IPS-NIHi11 (cell line): ENCODE measurements at regions not wholly inside any gene's neighbourhood (a gene's known extent, or its start where the extent isn't known, plus 50 kb on each side); places are given as distances from the start of the nearest gene placed in this dataset.

Source experiments
- DNase-seq: peaks from one replicate; pipeline ENCODE4 v3.0.0; 2012; ENCODE audit warnings: mixed read lengths, low spot score

DNA sequence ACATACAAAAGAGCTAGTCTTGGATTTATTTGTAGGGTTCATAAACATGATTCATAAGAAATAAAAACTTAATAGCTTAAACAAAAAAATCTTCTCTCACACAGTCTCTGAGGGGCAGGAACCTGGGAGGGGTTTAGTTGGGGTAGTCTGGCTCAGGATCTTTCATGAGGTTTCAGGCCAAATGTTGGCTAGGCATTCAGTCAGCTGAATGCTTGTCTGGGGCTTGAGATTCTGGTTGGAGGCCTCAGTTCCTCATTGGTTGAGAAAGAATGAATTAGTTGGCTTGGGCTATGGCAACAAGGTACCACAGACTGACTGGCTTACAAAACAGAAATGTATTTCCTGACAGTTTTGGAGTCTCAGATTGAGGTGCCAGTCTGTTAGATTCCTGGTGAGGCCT, 74.3 kb downstream of the ANKRD7 start:
- DNase-seq = no peak

DNA sequence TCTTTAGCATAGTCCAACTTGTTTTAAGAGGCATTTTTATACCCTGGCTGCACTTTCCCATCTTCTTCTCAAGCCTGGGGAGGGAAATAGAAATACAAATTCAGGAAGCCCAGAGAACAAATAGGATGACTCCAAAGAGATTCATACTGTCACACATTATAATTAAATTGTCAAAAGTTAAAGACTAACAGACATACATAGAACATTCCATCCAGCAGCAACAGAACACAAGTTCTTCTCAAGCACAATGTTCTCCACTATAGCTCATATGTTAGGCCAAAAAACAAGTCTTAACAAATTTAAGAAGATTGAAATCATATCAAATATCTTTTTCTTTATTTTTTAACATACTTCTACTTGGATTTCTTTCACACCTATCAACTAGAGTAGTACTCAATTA, 75.7 kb downstream of the ANKRD7 start:
- DNase-seq = no peak

DNA sequence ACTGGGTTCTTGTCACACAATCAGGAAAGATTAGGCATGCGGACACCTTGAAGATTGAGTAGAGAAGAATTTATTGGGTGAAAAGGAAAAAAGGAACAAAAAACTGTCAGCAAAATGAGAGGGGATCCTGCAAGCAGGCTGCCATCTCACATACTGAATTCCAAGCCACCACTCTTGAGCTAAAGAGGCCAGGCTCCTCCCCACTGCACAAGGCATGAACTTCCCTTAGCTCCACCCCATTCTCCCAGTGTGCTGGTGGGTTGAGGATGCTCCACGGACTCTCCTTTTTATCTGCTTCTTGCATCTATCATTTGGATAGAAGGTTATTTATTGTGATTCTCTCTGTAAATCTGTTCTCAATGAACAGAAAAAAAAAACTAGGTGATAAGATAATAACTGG, 79.6 kb downstream of the ANKRD7 start:
- no peak for DNase-seq

DNA sequence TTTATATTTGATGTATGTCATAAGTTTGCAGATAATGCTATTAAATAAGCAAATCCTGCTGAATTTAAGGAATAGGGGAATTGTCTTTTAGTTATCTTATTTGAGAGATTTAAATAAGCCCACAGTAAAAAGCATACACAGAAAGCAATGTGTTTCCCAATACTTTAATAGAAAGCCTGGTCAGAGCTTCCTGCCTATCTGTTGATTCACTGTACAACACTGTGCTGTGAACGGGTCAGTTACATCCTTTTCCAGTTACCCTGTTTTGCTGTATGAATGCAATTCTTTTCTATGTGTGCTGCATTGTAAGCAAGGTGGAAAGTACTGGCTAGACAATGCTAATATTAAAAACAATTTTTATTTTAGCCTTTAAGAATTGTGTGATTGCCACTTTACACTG, 81.2 kb downstream of the ANKRD7 start:
- no peak for DNase-seq

DNA sequence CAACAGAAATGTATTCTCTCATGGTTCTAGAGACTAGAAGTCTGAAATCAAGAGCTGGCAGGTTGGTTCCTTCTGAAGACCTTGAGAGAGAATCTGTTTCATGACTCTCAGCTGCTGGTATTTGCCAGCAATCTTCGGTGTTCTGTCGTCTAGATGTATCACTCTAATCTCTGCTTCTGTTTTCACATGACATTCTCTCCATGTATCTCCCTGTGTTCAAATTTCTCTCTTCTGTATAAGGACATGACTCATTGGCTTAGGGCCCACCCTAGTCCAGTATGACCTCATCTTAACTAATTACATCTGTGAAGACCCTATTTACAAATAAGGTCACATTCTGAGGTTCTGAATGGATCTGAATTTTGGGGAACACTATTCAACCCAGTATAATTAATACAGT, 82.3 kb downstream of the ANKRD7 start:
- DNase-seq = no peak

DNA sequence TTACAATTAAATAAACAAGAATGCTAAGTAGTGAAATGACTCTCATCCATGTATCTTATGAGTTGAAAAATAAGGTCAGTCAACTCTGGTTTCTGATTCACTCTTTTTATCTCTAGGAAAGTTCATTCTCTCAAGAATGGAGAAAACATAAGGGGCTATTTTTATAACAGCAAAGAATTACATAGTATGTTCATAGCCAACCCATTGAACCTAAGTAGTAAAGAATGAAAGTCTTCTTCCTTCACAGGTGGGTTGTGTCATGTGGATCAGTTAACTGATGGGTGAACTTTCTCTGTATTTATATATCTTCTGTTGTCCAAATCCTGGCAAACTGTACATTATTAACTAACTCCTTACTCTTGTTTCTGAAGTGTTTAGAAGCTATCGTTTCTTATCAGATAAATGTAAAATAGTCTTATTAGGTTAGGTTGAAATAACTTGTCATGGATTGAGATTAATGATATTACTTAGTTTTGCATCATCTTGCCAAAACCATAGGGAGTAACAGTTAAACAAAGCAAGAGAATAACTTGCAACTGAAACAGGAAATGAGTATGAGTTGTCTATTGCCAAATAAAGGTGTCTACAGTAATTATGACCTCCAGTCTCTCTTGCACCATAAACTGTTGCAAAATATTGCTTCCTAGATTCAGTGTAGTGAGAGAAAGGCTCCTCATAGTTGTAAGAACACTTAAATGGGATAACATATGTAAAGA, 86.8 kb downstream of the ANKRD7 start:
- no peak for DNase-seq

DNA sequence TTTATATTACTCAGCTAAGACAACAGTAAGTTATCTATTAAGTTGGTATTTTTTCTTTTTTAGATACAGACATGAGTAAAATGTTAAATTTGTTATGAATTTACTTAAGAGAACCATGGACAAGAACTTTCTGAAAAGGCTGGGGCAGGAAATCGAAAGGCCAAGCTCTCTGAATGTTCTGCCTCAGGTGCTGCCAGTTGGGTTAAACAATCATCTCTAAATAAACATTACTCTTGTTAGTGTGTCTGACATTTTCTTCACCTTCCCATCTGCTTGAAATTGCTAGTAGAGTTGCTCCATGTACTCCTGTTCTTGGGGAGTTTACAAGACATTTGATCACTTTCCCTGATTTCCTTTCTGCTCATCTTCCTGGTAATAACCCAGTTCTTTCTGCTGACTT, 87.5 kb downstream of the ANKRD7 start:
- DNase-seq = no peak

DNA sequence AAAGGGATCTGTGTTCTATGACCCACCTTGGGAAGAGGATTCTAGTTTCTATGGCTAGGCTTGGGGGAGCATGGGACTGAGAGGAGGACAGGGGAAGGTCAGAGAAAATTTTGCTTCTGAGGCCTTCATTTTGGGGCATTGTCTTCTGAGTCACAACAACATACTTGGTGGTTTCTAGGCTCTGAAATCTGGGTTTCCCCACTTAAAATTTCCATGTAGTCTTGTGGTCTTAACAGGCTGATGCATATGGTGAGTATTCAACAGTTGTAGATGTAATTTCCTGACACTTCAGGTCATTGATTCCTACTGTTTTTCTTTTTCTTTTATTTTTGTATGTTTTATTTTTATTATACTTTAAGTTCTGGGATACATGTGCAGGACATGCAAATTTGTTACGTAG, 88.5 kb downstream of the ANKRD7 start:
- no peak for DNase-seq

DNA sequence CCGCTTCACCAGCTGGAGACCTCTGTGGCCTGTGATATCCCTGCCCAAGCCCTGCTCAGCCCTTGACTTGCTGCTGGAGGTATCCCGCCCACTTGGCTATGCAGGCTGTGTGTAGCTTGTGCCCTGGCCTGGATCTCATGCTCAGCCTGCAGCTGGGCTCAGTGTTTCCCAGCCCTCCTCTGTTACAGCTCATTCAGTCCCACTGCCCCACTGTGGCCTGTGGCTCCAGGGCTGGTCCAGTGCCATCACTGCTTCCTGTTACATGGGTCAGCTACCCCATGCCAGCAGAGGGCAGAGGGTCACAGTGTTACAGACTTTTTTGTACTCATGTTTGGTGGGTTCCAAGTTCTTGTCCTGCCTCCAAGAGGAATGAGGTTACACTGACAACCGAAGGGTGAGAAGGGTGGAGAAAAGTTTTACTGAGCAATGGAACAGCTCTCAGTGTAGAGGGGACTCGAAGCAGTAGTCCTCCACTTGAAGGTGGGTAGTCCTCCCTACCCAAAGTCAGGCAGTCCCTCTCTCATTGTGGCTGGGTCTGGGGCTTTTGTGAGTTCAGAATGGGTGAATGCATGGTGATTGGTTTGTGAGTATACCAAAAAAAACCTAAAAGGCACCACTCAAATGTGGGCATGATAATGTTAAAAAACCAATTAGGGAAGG, 100.4 kb downstream of the ANKRD7 start:
- DNase-seq = no peak

DNA sequence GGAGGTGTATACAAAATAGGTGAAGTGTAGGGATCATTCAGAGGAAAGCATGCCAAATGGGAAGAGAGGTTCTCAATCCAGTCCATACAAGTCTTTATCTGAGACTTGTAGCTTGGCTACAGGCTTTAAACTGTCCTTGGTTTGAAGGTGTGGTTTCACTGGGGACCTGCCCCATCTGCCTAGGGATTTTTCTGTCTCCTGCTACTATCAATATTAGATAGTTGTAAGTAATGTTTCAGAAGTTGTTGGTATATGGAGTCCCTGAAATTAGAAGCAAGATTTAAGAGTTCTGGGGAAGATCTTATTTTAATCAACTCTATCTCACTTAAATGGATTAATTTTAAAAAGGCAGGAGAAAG, 100.9 kb downstream of the ANKRD7 start:
- no peak for DNase-seq

DNA sequence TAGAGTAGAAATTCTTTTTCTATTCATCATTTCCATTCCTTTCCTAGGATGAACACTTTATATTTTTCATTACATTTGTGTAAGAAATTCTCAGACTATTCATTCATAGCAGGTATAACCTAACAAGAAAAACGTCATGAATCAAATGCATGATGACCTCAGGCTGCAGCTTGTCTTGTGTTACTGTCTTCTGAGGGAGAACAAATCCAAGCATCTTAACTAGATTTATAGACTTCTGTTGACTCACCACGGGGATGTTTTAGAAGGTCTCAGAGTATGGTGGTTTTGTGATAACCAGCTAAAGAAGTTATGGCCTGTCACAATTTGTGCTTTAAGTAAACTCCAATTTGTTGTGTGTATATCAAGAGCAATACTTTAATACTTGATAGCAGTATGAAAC, 102.7 kb downstream of the ANKRD7 start:
- no peak for DNase-seq

DNA sequence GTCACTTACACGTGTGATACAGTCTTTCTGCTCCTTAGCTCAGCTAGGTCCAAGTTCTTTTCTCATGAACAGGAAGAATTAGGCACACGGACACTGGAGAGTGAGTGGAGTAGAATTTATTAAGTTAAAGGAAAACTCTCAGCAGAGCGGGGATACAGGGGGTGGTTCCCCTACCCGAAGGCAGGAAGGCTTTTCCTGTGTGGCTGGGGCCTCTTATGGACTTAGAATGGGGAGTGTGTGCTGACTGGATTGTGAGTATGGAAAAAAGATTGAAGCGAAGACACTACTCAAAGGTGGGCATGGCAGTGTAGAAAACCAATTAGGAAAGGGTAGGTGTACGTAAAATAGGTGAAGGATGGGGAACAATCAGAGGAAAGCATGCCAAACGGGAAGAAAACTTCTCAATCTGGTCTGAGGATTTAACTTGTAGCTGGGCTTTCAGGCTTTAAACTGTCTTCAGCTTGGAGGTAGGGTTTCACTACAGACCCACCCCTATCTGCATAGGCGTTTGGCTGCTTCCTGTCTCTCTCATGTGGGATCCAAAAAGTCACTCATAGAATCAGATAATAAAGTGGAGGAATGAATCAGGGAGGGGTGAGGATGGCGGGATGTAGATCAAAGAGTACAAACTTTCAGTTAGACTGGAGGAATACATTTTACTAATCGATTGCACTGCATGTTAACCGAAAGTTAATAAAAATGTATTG, 104.2 kb downstream of the ANKRD7 start:
- no peak for DNase-seq

DNA sequence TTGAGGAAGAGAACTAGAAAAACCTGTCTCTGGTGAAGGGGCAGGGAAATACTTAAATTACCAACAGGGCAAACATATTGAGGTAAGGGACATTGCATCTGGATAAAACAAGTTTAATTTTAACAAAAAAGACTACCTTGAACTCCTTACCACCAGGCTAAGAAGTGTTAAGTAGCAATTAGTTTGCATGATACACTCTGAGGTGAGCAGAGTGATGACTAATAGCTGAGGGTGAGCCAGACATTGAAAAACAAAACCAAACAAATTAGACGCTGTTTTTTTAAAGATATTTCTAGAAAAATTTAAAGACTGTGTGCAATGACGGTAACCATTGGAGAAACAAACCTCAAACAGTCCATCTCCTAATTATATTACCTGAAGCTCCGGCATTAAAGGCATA, 105.9 kb downstream of the ANKRD7 start:
- DNase-seq = no peak

DNA sequence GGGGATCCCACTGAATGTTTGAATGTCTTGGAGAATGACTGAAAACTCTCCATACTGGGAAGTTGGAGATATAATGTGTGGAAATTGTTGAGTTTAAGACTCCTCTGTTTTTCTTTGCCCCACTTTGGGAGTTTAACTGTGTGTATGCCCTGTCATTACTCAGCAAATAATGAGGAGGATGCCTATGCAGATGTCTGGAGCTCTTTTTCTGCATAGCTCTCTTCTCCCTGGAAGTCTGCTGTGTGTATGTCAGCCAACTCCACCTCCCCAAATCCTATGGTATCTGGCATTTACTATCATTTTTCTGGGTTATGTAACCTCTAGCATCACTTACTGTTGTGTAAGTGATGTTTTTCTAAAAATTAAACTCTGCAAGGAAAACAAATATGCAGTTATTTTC, 122.2 kb downstream of the ANKRD7 start:
- DNase-seq = no peak

DNA sequence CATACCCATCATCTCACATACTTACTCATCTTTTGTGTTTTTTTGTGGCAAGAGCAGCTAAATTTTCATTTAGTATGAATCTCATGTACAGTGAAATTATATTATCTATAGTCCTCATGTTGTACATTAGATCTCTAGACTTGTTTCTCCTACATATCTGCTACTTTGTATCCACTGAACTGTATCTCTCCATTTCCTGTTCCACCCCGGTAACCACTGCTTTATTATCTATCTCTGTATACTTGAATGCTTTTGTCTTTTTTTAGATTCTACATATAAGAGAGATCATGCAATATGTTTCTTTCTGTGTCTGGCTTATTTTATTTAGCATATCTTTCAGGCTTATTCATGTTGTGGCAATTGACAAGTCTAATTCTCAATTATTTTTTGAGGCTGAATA, 125.1 kb downstream of the ANKRD7 start:
- no peak for DNase-seq

DNA sequence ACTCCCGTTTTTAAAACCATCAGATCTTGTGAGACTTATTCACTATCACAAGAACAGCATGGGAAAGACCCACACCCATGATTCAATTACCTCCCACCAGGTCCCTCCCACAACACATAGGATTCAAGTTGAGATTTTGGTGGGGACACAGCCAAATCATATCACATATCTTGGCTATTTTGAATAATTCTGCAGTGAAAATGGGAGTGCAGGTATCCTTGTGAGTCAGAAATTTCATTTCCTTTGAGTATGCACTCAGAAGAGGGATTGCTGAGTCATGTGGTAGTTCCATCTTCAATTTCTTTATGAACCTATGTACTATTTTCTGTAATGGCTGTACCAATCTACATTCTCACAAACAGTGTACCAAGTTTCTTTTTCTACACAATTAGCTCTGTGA, 125.8 kb downstream of the ANKRD7 start:
- no peak for DNase-seq

DNA sequence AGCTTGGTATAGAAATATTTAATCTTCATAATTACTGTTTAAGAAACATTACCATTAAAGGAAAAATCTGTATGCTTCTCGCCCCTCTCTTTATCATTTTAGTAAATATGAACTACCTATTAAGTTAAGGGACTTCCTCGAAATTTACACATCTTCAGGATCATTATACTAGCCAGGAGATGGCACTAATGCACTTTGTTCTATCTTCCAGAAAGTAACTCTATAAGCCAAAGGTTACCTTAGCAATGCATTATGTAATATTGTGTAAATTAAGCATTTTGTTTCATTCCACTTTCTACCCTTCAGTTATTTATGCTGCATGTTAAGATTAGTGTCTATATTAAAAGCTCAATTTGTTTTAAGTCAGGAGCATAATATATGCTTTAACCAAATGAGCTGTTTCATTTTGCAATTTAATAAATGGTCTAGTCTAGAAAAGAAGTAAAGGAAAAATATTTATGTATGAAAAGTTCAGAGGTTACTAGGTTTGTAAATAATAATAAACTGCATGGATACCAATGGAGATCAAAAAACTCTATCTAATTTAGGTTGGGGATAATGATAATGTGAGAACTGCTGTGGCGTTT, 128.5 kb downstream of the ANKRD7 start:
- no peak for DNase-seq

DNA sequence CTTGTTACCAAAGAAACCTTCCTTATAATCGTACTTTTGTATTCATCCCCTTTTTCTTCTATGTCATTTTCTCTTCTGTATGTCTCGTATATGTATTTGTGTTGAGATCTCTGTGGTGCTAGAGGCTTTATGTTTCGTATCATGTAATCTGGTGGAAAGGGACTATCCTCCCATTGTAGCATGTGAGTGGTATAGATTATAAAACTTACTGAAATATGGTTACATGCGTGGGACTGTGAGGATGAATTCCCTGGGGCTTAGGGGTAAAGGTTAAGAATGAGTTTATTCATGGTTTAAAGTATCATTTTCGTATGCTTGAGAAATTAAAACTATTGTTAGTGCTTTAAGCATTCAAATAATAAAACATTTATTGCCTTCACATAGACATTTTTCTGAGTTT, 141.9 kb downstream of the ANKRD7 start:
- DNase-seq = no peak

DNA sequence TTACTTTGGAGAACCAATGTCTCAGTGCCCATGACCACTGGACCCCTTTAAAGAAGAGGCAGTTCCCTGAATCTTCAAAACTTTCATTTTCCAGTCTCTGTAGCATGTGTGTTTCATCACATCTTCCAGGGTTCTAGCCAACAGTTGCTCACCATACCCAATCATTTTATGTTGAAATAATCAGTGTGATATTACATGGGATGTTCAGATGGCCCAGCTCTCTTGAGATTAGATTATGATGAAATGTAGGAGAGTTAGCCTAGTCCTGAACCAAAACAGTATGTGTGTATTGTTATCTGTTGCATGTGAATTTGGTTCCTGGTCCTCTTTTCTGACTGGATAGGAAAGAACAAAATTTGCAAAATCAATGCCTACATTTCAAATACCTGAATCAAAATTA, 144.5 kb downstream of the ANKRD7 start:
- no peak for DNase-seq

DNA sequence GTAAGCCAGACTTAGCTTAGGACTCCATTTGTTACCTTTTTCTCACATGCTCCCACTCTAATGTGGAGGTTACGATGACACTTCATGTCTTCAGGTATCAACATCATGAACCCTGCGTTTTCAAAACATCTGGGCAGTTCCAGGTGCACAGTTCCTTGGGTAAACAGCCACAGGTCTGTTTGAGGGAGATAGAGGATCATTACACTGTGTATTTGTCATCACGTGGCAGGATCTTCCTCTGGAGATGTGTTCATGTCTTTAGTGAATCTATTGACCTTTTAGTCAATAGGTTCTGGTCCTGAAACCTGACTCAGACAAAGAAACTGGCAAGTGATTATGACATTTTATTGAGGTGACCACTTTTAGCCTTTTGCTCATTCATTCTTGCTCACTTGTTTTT, 145.5 kb downstream of the ANKRD7 start:
- no peak for DNase-seq

DNA sequence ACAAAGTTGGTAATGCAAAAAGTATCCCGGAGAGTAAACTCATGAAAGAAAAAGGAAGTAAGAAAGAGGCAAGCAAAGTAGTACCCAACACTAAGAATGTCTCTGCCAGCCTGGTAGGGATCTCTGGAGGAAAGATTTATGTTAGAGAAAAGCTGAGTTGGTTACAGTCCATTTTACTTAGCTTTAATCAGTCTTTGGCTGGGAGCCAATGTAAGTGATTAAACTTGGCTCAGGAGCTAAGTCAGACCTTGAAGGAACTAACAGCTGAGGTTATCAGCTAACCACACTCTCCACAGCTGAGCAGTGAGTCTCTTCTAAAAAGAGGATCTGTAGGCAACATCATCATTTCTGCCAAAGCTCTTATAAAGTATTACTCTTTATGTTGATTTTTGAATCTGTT, 148.0 kb downstream of the ANKRD7 start:
- no peak for DNase-seq

DNA sequence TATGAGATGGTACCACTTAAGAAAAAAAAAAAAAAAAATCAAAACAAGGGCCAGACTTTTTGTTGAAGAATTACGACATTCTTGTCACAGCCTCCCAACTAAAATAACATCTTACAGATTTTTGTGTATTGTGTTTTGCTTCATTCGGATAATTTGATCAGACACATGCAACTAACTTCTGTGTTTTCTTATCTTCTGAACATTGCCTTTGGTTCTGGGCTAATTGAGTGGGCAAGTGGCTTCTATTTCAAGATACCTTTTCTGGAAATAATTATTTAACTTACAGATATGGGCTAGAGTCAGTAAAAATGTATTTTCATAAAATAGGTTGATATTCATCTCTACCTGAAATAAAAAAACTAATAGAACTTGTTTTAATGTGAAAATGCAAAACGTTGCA, 165.1 kb downstream of the ANKRD7 start:
- no peak for DNase-seq

DNA sequence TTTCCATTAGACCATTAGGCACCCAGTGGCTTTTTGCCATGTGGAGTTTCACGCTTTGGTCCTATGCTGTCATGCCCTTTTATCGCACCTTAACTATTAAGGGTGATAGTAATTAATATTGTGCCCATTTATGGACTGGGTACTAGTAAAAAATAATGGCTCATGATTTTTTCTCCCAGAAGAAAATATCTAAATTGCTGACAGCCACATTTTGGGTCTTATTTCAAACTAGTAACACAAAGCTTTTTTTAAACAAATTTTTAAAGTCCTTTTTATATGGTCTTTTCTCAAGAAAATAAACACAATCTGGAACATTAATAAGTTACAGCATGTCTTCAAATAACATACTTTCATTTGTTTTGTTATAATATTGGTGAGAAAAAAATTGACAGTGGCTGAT, 179.7 kb downstream of the ANKRD7 start:
- DNase-seq = no peak
